ENCODE measurements at regions not wholly inside any gene's neighbourhood (a gene's known extent, or its start where the extent isn't known, plus 50 kb on each side); places are given as distances from the start of the nearest gene placed in this dataset.

GRCh38 chr9:82170866-82171265 is 182.3 kb downstream of the SPATA31D1 start:
- Histone ChIP-seq H4K20me1 (replicated peaks; ENCODE audit: control insufficient read depth, insufficient read depth, low read length) (no peaks in the 10 kb centered on the region), H3K79me2 (ENCODE audit: control insufficient read depth, insufficient read depth, low read length) (no peaks in the 10 kb centered on the region), H3K27me3 (ENCODE audit: control insufficient read depth in 2 of 2, insufficient read depth in 2 of 2, low read length in 2 of 2) (no peaks in the 10 kb centered on the region), H3K4me3 (no peak overlapping the region), H3K36me3 (ENCODE audit: control insufficient read depth, insufficient read depth, low read length) (no peaks in the 10 kb centered on the region), H2AFZ (ENCODE audit: low read depth, low read length) (no peak overlapping the region), H3K9me3 (replicated peaks; ENCODE audit: control insufficient read depth, insufficient read depth, low read depth, low read length) (no peaks in the 10 kb centered on the region), H3K4me2 (ENCODE audit: insufficient read depth, low read length) (no peak overlapping the region), H3K9ac (ENCODE audit: insufficient read depth in 1 of 2, low read depth in 2 of 2, low read length in 2 of 2) (no peak overlapping the region), H3K27ac (ENCODE audit: extremely low read depth, low read depth, low read length) (no peak overlapping the region), H3K9me1 (ENCODE audit: control insufficient read depth, insufficient read depth, low read length) (no peaks in the 10 kb centered on the region), H3K4me1 (replicated peaks in 1 of 2; ENCODE audit: control insufficient read depth in 2 of 2, insufficient read depth in 2 of 2, low read length in 2 of 2) (no peaks in the 10 kb centered on the region)
- in situ Hi-C loops (cut with MboI) (no loop called here), intact Hi-C loops (cut with micrococcal nuclease) (no loop called here)
- BruUV-seq (replicated peaks) = no TSS peak
- FAIRE-seq (no peak), ATAC-seq (no peak), DNase-seq (ENCODE audit: extremely low read depth in 1 of 4, low spot score in 3 of 4) (no peak)
- CTCF ChIA-PET (ENCODE audit: low intra/inter-chr PET ratio) = no interaction called here
- POLR2A ChIA-PET = no interaction called here
- no peak for TF ChIP-seq ETV6 (IDR thresholded peaks at IDR 0.05; ENCODE audit: borderline replicate concordance in 1 of 2, low read depth in 2 of 2, low read length in 1 of 2)
- TF ChIP-seq ETV6 (CRISPR knock-in tag; IDR thresholded peaks at IDR 0.05; ENCODE audit: borderline replicate concordance) = no peak
- TF ChIP-seq ZBTB12 (CRISPR knock-in tag; IDR thresholded peaks at IDR 0.05) = no peak
- no peak for TF ChIP-seq SIN3B (IDR thresholded peaks at IDR 0.05; ENCODE audit: low read depth)
- TF ChIP-seq HLTF (IDR thresholded peaks at IDR 0.05) = no peak
- no peak for TF ChIP-seq BACH1 (tag; IDR thresholded peaks at IDR 0.05)
- TF ChIP-seq TEAD4 (IDR thresholded peaks at IDR 0.05; ENCODE audit: low read length) = no peak
- TF ChIP-seq TEAD4 (CRISPR knock-in tag; IDR thresholded peaks at IDR 0.05; ENCODE audit: borderline replicate concordance) = no peak
- TF ChIP-seq CCAR2 (IDR thresholded peaks at IDR 0.05; ENCODE audit: low read depth, low read length) = no peak
- TF ChIP-seq ZC3H11A (IDR thresholded peaks at IDR 0.05; ENCODE audit: low read depth, low read length) = no peak
- WGBS (ENCODE audit: insufficient coverage, low coverage, missing lambda C conversion rate) = 0% methylated on average over 3 of the region's 3 CpGs

All from K562 (cell line).